Parathyroid adenoma (tissue), 2 donors: ENCODE measurements at regions not wholly inside any gene's neighbourhood (a gene's known extent, or its start where the extent isn't known, plus 50 kb on each side); places are given as distances from the start of the nearest gene placed in this dataset.

Experiments
- H2AFZ ChIP-seq: fragments of 300-600 bp; sonication (generic); one replicate; pipeline ENCODE4 v1.7.0; 2017; ENCODE audit warnings: antibody characterized with exemption, mild to moderate bottlenecking
- H3K27ac ChIP-seq: fragments of 300-600 bp; sonication (generic); one replicate; pipeline ENCODE4 v1.7.0; 2017
- H3K27me3 ChIP-seq: fragments of 300-600 bp; sonication (generic); one replicate; pipeline ENCODE4 v1.7.0; 2017; ENCODE audit warnings: low read length; ENCODE audit not compliant: control insufficient read depth, insufficient read depth
- H3K36me3 ChIP-seq: fragments of 300-600 bp; sonication (generic); one replicate; pipeline ENCODE4 v1.7.0; 2017; ENCODE audit warnings: low read length; ENCODE audit not compliant: control insufficient read depth, insufficient read depth
- H3K4me1 ChIP-seq: fragments of 300-600 bp; sonication (generic); one replicate; pipeline ENCODE4 v1.7.0; 2017; ENCODE audit warnings: control low read depth
- H3K4me2 ChIP-seq: fragments of 300-600 bp; sonication (generic); one replicate; pipeline ENCODE4 v1.7.0; 2017; ENCODE audit warnings: low read length
- H3K4me3 ChIP-seq: fragments of 300-600 bp; sonication (generic); one replicate; pipeline ENCODE4 v1.7.0; 2017; ENCODE audit warnings: low read depth, low read length
- H3K79me2 ChIP-seq: fragments of 300-600 bp; sonication (generic); one replicate; pipeline ENCODE4 v1.7.0; 2017; ENCODE audit warnings: control low read depth
- H3K9ac ChIP-seq: fragments of 300-600 bp; sonication (generic); one replicate; pipeline ENCODE4 v1.7.0; 2017; ENCODE audit warnings: mild to moderate bottlenecking
- H3K9me3 ChIP-seq: fragments of 300-600 bp; sonication (generic); one replicate; pipeline ENCODE4 v1.7.0; 2017; ENCODE audit warnings: low read length; ENCODE audit not compliant: control insufficient read depth
- TF ChIP-seq, protein P1 (sequence below): fragments of 300-600 bp; sonication (generic); IDR thresholded peaks from one replicate; pipeline ENCODE4 v1.7.0; 2017; ENCODE audit warnings: antibody characterized with exemption, mild to moderate bottlenecking
- donor health status: primary hyperparathyroidism.

- H2AFZ ChIP-seq = no peak overlapping the region
- peaks cover 4% of the 10 kb centered on the region for H3K4me1 ChIP-seq
- H3K9ac ChIP-seq = no peak overlapping the region
- no peak overlapping the region for H3K27ac ChIP-seq
- no peaks in the 10 kb centered on the region for H3K36me3 ChIP-seq
- H3K79me2 ChIP-seq = no peaks in the 10 kb centered on the region
- no peaks in the 10 kb centered on the region for H3K27me3 ChIP-seq
- TF ChIP-seq, protein P1, sequence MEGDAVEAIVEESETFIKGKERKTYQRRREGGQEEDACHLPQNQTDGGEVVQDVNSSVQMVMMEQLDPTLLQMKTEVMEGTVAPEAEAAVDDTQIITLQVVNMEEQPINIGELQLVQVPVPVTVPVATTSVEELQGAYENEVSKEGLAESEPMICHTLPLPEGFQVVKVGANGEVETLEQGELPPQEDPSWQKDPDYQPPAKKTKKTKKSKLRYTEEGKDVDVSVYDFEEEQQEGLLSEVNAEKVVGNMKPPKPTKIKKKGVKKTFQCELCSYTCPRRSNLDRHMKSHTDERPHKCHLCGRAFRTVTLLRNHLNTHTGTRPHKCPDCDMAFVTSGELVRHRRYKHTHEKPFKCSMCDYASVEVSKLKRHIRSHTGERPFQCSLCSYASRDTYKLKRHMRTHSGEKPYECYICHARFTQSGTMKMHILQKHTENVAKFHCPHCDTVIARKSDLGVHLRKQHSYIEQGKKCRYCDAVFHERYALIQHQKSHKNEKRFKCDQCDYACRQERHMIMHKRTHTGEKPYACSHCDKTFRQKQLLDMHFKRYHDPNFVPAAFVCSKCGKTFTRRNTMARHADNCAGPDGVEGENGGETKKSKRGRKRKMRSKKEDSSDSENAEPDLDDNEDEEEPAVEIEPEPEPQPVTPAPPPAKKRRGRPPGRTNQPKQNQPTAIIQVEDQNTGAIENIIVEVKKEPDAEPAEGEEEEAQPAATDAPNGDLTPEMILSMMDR = no peak
- no peak overlapping the region for H3K4me3 ChIP-seq
- no peaks in the 10 kb centered on the region for H3K9me3 ChIP-seq
- H3K4me2 ChIP-seq = no peak overlapping the region
Observed at GRCh38 chr21:43308101-43308814, 118.7 kb downstream of the SIK1 start.

GRCh38 chr21:43307677-43308070, 119.3 kb downstream of the SIK1 start:
- H3K27me3 ChIP-seq = no peaks in the 10 kb centered on the region
- no peaks in the 10 kb centered on the region for H3K79me2 ChIP-seq
- H3K9ac ChIP-seq = no peak overlapping the region
- peaks cover 6% of the 10 kb centered on the region for H3K4me1 ChIP-seq
- H3K9me3 ChIP-seq = no peaks in the 10 kb centered on the region
- no peak overlapping the region for H2AFZ ChIP-seq
- no peak overlapping the region for H3K27ac ChIP-seq
- no peak overlapping the region for H3K4me2 ChIP-seq
- TF ChIP-seq, protein P1 = no peak
- H3K4me3 ChIP-seq = no peak overlapping the region
- no peaks in the 10 kb centered on the region for H3K36me3 ChIP-seq

- Histone ChIP-seq H3K4me3 (no peak overlapping the region), H3K36me3 (no peaks in the 10 kb centered on the region), H3K4me2 (no peak overlapping the region), H3K79me2 (no peaks in the 10 kb centered on the region), H3K9me3 (no peaks in the 10 kb centered on the region), H3K27me3 (no peaks in the 10 kb centered on the region), H3K27ac (no peak overlapping the region), H3K9ac (no peak overlapping the region), H2AFZ (no peak overlapping the region), H3K4me1 (peaks cover 6% of the 10 kb centered on the region)
- TF ChIP-seq, protein P1 = no peak
Observed at GRCh38 chr21:43306911-43307676, 119.8 kb downstream of the SIK1 start.

GRCh38 chr21:43306391-43306790, 120.5 kb downstream of the SIK1 start:
- no peaks in the 10 kb centered on the region for H3K9me3 ChIP-seq
- peaks cover 6% of the 10 kb centered on the region for H3K4me1 ChIP-seq
- H3K9ac ChIP-seq = no peak overlapping the region
- H3K4me2 ChIP-seq = no peak overlapping the region
- no peak overlapping the region for H3K27ac ChIP-seq
- H3K27me3 ChIP-seq = no peaks in the 10 kb centered on the region
- H3K36me3 ChIP-seq = no peaks in the 10 kb centered on the region
- H2AFZ ChIP-seq = no peak overlapping the region
- no peak overlapping the region for H3K4me3 ChIP-seq
- H3K79me2 ChIP-seq = no peaks in the 10 kb centered on the region
- TF ChIP-seq, protein P1 = no peak
